ENCODE measurements at regions not wholly inside any gene's neighbourhood (a gene's known extent, or its start where the extent isn't known, plus 50 kb on each side); places are given as distances from the start of the nearest gene placed in this dataset.

DNA sequence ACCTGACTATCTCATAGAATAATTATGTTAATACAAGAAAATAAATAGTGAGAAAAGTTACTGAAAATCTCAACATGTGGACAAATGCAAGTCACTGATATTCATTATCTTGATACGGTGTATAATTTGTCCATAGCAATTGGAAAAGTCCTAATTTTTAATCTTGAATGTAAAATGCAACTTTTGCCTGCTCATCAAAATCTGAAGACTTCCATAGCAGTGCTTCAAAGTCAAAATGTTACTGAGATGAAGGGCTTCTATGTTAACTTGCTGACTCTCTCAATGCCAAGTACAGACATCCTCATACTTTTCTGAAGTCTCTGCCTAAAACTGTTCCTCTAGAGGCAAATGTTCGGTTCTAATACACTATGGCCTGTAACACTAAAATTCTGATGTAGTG lies 1300.1 kb upstream of the EPHA6 start:
- TF ChIP-seq, protein P1, sequence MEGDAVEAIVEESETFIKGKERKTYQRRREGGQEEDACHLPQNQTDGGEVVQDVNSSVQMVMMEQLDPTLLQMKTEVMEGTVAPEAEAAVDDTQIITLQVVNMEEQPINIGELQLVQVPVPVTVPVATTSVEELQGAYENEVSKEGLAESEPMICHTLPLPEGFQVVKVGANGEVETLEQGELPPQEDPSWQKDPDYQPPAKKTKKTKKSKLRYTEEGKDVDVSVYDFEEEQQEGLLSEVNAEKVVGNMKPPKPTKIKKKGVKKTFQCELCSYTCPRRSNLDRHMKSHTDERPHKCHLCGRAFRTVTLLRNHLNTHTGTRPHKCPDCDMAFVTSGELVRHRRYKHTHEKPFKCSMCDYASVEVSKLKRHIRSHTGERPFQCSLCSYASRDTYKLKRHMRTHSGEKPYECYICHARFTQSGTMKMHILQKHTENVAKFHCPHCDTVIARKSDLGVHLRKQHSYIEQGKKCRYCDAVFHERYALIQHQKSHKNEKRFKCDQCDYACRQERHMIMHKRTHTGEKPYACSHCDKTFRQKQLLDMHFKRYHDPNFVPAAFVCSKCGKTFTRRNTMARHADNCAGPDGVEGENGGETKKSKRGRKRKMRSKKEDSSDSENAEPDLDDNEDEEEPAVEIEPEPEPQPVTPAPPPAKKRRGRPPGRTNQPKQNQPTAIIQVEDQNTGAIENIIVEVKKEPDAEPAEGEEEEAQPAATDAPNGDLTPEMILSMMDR (conservative IDR thresholded peaks at IDR 0.05 in 1 of 2, IDR thresholded peaks at IDR 0.05 in 1 of 2; ENCODE audit: extremely low read depth in 1 of 2, insufficient read depth in 1 of 2, low read depth in 1 of 2, low read length in 2 of 2), result no peak
- TF ChIP-seq EZH2 (IDR thresholded peaks at IDR 0.05; ENCODE audit: borderline replicate concordance, low read length), result no peak

Data from mammary epithelial cell (primary cell).